HG03442 (cell line): ENCODE measurements at regions not wholly inside any gene's neighbourhood (a gene's known extent, or its start where the extent isn't known, plus 50 kb on each side); places are given as distances from the start of the nearest gene placed in this dataset.
"Not testable (repeated sequence)": the region's sequence is repeated elsewhere in the genome, so short reads cannot be mapped to it uniquely, and the experiment has no call there.

ENCODE experiments used
- ATAC-seq: cut with Tn5 transposase; IDR thresholded peaks from one replicate; pipeline ENCODE4 v1.9.1; 2021; ENCODE audit warnings: mild to moderate bottlenecking, moderate library complexity; ENCODE audit not compliant: unreplicated experiment

DNA sequence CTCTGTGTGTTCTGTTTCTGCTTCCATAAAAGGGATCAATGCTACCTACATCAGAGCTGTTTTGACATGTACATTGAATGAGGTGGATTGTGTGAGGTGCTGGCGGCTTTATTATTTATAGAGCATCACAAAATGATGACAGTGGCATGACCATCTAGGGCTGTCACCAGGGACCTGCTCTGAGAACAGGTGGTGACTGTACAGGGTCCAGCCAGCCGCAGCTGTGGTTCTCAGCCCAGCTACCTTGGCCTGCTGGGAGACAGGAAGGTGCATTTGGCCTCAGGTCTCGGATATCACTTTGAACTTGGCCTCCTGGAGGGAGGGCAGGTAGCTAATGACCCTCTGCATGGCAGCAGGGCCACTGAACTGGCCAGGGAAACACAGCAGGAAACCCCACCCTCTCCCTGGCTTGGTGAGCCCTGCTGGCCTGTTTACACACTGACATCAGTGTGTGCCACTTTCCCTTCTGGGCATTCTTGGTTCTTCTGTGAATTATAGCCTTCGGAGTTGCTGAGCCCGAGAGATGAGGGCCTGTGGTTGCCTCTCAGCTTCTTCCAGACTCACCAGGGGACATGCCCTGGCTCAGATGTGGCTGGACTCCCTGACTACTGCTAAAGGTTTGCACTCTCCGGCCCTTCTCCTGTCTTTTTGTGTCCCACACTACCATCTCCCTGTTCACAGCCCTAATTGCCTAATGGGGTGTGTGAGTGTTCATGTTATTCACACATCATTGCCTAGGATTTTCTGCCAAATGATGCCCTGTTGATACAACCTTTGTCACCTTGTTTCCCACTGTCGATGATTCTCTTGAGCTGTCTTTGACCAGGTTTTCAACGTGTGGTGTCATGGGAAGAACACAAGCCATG is 109.2 kb upstream of the RAB12 start:
- ATAC-seq: no peak

DNA sequence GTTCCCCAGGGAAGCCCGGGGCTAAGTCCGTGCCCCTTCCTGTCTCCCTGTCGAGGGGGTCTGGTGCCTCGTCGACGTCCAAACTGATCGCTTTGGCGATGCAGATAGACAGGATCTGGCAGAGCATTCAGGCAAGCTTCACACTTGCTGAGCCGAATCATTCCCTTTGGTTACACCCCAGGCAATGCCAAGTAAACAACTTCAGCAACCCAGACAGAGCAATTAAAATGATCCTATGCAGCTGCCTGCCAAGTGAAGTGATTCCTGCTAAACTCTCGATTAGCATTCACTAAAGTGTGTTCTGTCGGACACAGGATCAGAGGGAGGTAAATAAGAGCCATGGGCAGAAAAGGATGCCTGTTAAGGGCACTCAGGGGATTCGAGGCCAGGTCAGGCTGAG is 108.2 kb upstream of the RAB12 start:
- ATAC-seq: no peak

DNA sequence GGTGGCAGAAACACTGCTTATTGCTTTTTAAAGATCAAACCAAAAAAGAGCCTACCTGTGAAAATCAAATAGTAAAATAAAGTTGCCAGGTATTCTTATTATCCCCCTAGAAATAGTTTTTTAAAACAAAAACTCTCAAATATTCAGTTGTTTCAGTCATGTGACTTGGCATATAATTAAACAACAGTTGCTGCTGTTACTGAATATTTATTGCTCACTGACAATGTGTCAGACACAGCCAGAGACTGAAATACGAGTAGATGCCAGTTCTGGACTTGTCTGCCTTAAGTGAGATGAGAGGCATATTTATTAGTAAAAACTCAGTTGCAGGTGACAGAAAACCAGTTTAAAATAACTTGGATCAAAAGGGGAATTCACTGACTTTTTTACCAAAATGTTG is 106.0 kb upstream of the RAB12 start:
- ATAC-seq: no peak

DNA sequence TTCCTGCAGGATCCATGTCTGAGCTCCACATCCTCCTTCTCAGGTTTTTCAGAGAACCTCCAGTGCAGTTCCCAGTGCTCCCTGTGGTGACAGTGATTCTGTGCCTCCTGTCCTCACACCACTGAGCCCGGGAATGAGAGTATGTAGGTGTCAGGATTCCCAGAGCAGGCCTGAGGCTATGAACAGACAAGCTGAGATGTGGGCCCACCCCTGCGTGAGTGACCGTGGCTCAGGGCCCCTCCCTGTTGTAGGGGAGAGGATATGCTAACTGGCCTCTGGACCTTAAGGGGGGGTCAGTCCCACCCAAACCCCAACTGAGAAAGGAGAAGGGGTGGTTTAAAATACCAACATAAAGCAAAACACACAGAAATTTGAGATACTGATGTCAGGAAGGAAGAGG is 104.8 kb upstream of the RAB12 start:
- ATAC-seq: no peak

DNA sequence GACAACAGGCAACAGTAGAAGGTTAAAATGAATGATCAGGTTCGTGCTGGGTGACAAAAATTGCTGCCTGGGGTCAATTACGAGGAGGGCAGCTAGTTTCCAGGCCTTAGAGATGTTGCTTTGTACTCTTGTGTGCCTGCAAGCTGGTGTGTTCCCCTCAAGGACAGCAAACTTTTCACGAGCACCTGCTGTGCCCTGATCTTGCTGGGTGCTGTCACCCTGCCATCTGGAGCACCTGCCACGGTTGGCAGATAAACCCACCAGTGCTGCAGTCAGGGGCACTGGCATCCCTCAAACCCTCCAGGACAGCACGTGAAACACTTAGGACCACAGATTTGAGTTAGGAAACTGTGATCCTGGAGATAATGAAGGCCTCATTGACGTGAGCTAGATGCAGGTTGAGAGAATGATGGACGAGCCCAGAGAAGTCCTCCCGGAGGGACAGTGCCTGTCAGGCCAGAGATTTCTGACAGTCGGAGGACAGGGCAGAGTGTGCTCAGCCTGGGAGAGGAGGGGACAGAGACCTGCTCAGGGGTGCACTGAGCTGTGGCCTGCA is 104.3 kb upstream of the RAB12 start:
- ATAC-seq: no peak

DNA sequence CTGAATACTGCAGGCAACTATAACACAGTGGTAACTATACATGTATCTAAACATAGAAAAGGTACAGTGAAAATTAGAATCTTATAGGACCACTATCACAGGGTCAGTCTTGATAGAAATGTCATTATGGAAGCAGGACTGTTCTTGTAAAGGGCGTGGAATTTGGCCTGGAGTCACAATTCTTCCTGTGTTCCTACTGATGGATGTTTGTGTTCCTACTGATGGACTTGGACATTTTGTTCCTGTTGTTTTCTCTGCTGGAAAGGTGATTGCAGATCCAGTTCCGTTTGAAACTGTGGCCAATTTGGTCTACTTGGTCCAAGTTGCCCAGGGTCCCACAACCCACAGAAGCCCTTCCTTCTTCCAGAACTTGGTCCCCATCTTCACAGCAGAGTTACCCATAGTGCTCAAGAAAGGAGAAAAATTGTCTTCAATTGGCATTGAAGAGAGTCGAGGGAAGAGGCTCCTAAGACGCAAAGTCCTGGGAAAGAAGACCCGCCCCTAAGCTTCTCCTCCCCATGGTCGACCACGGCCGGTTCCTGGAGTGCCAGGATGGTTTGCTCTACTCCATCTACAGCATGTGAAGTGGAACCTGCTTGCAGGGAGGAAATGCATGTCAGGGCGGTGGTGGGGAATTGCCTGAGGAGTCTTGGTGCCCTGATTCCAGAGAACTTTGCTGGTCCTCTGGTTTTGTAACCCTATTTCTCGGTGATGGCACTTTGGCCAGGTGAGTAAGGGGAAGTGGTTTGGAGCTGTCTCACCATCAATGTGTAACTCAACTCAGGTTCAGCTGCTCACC is 102.8 kb upstream of the RAB12 start:
- no peak for ATAC-seq

DNA sequence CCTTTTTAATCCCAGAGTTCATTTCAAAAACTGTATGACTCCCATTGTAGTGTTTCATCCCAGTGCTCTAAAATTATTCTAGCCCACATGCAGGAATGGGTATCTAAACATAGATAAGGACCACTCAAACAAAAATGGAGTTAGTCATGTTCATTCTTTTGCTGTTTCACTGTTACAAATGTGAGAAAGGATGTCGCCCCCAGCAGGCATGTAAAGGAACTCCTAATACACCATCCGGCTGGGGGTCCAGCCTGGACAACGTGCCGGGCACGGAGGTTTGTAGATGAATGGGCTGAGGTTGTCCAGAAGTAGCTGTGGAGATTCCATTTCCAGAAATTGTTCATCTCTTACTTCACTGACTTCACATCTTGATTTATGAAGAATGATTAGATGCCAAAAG is 101.9 kb upstream of the RAB12 start:
- no peak for ATAC-seq

DNA sequence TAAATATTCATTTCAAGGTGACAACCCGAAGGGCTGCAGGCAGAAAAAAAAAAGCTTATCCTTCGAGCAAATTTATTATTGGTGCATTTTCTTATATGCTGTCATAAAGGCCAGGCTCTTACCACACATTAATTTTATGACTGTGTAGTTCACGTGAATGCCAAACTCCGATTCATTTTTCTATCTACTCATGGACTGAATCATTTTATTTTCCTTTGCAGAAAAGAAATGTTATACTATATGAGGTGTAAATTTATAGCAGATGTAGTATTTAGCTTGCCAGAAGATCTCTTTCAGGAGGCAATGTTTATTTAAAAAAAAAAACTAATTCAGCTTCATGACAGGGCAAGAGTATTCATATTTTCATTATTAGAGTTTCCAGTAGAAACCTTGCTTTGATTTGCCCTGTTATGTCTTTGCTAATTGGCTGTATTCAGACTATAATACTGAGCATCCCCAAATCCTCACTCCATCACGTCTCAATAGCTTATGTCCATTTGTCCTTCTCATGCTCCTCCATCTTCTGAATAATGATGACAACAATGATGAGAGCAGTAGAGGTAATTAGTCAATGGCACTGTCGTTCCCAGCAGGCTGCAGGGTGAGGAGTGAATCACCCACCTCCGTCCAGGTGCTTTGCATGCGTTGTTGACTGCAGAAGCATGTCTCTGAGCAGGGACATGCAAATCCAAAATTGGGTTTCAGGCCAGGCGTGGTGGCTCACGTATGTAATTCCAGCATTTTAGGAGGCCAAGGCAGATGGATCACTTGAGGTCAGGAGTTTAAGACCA is 101.1 kb upstream of the RAB12 start:
- ATAC-seq: no peak

DNA sequence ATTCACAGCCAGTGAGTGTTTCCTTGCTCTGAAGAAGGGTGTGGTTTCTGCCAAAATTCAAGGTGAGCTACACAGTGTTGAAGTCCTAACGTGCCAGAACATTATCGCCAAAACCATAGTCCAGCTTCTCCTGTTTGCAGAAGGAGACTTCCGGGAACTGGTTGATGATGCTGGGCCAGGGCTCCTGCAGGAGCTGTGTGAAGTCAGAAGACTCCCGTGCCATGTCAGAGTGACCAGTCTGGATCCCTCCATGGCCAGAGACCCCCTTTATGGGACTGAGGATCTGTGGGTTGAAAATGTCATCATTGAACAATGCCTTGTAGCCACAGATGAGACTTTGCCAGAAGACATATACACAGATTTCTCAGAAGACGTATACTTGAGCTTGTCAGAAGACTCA is 96.0 kb upstream of the RAB12 start:
- no peak for ATAC-seq

DNA sequence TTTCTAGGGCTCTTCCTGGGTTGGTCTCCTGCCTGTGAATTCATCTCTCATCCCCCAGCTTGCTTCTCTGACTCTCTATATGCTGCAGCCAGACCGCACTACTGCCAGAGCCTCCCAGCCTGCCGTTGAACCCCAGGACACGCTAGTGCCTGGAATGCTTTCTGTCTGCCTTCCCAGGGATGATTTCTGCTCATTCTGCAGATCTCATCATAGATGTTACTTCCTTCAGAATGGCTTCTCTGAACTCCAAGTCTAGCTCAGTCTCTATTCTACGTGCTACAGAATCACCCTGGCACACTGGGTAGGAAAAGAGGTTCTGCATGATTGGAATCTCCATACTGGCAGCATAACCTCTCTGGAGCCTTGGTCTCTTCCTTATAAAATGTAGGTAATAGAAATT is 94.8 kb upstream of the RAB12 start:
- no peak for ATAC-seq

DNA sequence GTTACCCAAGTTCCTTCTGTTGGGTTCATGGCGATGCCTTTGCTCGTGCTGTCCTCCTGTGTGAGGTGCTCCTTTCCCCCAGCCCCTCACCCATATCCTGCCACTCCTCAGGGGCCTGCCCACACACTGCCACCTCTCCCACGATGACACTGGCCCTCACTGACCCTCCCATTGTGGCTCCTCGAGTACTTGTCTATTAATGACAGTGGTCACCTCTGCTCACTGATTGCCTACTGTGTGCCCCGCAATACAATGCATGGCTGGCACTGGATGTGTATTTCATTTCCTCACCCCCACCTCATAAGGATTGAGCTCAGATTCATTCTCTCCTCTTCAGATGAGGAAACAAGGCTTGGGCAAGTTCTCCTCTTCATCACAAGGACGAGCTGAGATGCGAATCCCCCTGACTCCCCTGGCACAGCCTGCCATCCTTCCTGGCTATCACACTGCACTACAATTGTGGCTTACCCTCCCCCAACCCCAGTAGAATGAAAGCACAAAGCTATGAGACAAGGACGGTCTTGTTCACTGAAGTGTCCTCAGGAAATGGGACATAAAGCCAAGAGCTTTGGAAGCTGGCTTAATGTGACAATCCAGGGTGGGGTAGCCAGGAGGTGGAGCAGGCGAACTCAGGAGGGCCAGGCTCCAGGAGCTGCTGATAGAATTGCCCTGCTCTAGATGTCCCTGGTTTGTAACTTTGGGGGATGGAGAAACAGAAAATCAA is 93.9 kb upstream of the RAB12 start:
- ATAC-seq: no peak

DNA sequence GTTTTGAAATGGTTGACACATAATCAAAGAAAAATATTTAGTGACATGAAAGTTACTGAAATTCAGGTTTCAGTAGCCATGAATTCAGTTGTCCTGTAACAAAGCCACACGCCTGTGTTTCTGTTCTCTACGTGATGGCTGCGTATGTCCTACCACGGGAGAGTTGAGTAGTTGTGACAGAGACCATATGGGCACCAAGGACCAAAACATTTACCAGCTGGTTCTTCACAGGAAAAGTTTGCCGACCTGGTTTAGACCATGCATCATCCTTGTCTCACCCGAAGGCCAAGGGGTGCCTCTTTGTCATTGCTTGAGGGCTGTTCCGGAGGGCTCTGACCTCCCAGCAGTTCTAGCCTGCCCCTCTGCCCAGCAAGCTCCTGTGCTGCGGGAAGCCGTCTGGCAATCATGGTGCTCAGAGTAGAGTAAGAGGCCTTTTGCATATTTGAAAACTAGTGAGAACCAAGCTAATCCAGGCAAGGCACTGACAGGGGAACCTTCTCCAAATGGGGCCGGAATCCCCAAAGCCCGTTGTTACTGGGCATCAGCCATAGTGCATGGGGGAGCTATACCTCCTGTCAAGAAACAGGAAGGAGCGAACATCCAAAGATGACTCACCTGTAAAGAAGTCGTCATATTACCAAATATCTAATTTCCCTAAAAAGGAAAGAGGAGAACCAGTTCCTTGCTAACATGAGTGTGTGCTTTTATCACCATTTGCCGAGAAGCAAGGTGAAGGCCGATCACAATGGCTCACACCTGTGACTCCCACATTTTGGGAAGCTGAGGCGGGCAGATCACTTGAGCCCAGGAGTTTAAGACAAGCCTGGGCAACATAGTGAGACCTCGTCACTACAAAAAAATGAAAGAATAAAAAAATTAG is 92.6 kb upstream of the RAB12 start:
- ATAC-seq: no peak

DNA sequence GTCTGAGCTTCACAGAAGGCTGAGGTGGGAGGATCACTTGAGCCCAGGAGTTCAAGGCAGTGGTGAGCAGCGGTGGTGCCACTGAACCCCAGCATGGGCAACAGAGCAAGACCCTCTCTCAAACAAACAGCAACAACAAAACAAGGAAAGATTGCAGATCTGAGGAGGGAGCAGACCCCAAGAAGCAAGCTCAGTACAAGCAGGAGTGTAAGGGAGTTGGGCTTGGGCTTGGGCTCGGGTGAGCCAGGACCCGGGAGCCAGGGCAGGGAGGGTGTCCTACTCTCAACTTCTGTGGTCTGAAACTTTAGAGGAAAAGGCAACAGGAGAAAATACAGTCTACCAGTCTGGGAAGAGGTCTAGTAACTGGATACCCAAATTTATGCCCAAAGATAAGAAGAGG is 92.0 kb upstream of the RAB12 start:
- no peak for ATAC-seq

DNA sequence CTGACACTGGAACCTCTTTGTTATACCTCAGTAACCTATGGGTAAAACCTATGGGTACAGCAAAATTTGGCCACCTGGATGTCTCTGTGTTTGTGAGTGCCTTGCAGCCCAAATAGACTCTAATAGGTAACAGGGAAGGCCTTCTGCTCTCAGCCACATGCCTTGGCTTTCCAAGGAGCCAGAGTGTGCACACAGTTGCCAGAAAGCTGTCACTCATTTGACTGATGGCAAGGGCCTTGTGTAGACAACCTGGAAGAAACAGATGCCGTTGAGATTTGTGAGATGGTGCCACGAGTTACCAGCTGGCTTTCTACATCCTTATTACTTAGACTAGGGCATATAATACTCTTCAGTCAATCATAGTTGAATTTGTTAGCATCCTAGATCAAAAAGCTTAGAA is 90.1 kb upstream of the RAB12 start:
- no peak for ATAC-seq

DNA sequence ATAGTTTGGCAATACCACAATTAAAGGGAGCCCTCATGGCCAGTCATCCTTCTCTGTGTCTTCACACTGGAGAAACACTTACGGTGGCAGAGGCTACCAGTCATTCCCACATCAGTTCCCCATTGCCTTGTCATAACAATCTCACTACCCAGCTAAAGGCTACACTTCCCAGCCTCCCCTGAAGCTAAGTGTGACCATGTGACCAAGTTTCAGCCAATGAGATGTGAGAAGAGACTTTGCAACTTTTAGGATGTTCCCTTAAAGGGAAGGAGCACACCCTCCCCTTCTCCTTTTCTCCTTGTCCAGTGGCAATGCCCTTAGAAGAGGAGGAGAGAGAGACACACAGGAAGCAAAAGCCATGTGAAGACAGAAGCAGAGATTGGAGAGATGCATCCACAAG is 89.0 kb upstream of the RAB12 start:
- ATAC-seq: no peak

DNA sequence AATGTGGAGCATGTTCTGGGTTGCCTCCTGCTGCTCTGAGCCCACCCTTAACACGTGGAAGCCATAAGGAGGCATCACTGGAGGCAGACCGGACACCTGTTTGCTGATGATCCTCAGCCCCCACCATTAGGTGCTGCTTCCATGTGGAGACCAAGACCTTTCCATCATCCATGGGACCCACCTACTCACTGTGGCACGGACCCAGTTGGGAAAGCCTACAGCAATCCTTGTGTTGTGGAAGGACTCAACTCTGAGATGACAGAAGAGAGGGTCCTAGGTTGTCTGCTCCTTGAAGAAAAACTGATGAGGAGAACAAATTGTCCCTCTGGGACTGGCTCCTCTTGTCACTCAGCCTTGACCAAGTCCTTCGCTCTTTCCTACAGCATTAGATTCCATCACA is 86.5 kb upstream of the RAB12 start:
- ATAC-seq: no peak

DNA sequence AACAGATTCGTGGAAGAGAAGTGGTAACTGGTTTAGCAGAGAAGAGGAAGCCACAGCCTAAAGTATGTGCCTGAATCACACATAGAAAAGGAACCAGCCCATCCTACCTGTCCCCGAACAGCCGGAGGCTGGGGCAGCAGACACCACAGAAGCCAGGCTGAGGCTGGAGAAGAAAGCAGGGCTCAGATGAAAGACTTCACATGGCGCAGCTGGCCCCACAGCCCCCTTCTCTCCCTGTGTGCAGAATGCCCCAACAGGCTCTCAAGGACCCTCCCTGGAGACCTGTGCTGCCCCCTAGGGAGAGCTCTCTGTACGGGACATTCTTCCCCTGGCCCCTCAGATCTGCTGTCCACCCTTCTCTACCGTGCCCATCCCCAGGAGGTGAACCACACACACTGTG is 83.5 kb upstream of the RAB12 start:
- ATAC-seq: no peak

DNA sequence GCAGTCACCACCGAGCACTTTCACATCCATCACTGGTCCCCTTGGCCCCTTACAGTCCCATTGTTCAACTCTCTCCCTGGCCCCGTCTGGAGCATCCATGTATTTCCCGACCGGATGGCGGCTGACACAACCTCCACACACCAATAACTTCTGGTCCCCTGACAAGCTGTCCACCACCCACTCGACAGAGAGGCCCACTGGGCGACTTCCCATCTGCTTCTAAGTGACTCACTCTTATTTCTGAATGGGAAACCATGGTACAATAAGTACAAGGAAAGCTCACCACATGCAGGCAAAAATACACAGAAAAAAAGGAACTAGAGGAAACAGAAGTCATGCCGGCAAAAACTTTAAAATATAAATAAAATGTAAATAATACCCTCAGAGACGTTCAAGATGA is 82.9 kb upstream of the RAB12 start:
- ATAC-seq: no peak

DNA sequence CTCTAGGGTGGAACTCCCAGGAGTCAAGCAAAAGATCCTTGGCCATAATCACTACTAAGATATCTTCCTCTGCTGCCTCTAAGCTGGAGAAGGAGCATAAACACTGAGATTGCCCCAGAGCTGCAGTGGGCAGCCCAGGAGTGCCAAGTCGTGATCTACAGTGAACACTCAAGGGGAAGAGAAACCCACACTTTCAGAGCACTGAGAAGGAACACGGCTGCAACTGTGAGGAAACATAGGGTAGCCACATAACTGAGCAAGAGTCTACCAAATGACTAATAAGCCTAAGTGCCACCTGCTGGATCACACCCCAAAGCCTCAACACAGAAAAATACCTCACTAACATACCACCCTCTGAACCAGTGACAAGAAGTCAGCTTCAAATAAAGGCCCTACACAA is 79.6 kb upstream of the RAB12 start:
- ATAC-seq: no peak

DNA sequence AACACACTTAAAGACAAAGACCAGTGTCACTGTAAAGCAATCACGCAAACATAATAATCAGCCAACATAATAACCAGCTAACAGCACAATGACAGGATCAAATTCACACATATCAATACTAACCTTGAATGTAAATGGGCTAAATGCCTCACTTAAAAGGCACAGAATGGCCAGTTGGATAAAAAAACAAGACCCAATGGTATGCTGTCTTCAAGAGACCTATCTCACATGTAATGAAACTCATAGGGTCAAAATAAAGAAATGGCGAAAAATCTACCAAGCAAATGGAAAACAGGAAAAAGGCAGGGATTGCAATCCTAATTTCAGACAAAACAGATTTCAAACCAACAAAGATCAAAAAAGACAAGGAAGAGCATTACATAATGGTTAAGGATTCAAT is 78.2 kb upstream of the RAB12 start:
- not testable (repeated sequence) for ATAC-seq
